Adrenal gland (tissue), 9 donors: ENCODE measurements at regions not wholly inside any gene's neighbourhood (a gene's known extent, or its start where the extent isn't known, plus 50 kb on each side); places are given as distances from the start of the nearest gene placed in this dataset.

Experiments
- DNase-seq, 7 donors: peaks; one replicate each; pipeline ENCODE4 v3.0.0-alpha.2; 2019 to 2020
- H3K27ac ChIP-seq, 5 donors: fragments of 200-600 bp; sonication (generic) in 4 of 5; 1 replicate in 3 of 5; 2 replicates in 2 of 5; pipeline versions ENCODE4 v1.5.1 to v1.8.0; 2016 to 2020; ENCODE audit warnings: mild to moderate bottlenecking in 1 of 5
- H3K27me3 ChIP-seq: fragments of 200-600 bp; 2 replicates; pipeline ENCODE4 v1.8.0; 2021
- H3K36me3 ChIP-seq, 2 donors: fragments of 200-600 bp; replicated peaks in 1 of 2; 1 replicate in 1 of 2; 2 replicates in 1 of 2; pipeline versions ENCODE4 v1.5.1 to v1.8.0; 2018 to 2022
- H3K4me1 ChIP-seq, 2 donors: fragments of 200-600 bp; replicated peaks in 1 of 2; 1 replicate in 1 of 2; 2 replicates in 1 of 2; pipeline versions ENCODE4 v1.5.1 to v1.8.0; 2018 to 2021
- H3K4me3 ChIP-seq, 4 donors: fragments of 200-600 bp; sonication (generic) in 3 of 4; one replicate each; pipeline ENCODE4 v1.5.1; 2016 to 2018
- H3K9me3 ChIP-seq, 3 donors: fragments of 200-600 bp; sonication (generic) in 1 of 3; replicated peaks in 1 of 3; 1 replicate in 2 of 3; 2 replicates in 1 of 3; pipeline versions ENCODE4 v1.5.1 to v1.8.0; 2016 to 2021
- POLR2A ChIP-seq, 2 donors: fragments of 450-650 bp; IDR thresholded peaks; one replicate each; pipeline ENCODE4 v1.6.1; 2017; ENCODE audit warnings: antibody characterized with exemption in 2 of 2, mild to moderate bottlenecking in 2 of 2, moderate library complexity in 1 of 2
- WGBS, 4 donors: extraction: QIAGEN DNeasy Blood & Tissue Kit in 2 of 4; methylation state at CpG; one replicate each; pipeline versions ENCODE4 v1.1.5 to v1.1.7; 2013 to 2017; 5-methylcytosine and 5-hydroxymethylcytosine counted together
- intact Hi-C, 2 donors: fragments of 100-400 bp; cut with DNase I; formaldehyde crosslinking; loops; one replicate each; pipeline versions ENCODE4 v1.14.1 to v1.15.0; 2022 to 2023
- TF ChIP-seq, protein P1 (sequence below), 6 experiments: fragments of 450-650 bp in 4 of 6; fragments of 200-600 bp in 2 of 6; sonication (generic) in 1 of 6; IDR thresholded peaks; 1 replicate in 5 of 6; 2 replicates in 1 of 6; pipeline versions ENCODE4 v1.5.1 to v1.8.0; 2016 to 2021; ENCODE audit warnings: antibody characterized with exemption in 6 of 6, mild to moderate bottlenecking in 2 of 6, moderate library complexity in 1 of 6
- donor health status: healthy with polysubstance abuse.
- donor health status: Bipolar disorder and iron deficiency.
- donor health status: DM: yes; HTN: yes; CAD: no.
- donor health status: DM: no; HTN: no; CAD: no.
- donor health status: DM: no; HTN: no; CAD: no.

GRCh38 chr5:104096451-104096850 lies 533.9 kb upstream of the NUDT12 start:
- Histone ChIP-seq H3K4me1 (no peaks in the 10 kb centered on the region), H3K27ac (no peak overlapping the region), H3K36me3 (no peaks in the 10 kb centered on the region), H3K27me3 (no peaks in the 10 kb centered on the region), H3K9me3 (no peaks in the 10 kb centered on the region), H3K4me3 (no peak overlapping the region)
- intact Hi-C loops = no loop called here
- TF ChIP-seq, protein P1, sequence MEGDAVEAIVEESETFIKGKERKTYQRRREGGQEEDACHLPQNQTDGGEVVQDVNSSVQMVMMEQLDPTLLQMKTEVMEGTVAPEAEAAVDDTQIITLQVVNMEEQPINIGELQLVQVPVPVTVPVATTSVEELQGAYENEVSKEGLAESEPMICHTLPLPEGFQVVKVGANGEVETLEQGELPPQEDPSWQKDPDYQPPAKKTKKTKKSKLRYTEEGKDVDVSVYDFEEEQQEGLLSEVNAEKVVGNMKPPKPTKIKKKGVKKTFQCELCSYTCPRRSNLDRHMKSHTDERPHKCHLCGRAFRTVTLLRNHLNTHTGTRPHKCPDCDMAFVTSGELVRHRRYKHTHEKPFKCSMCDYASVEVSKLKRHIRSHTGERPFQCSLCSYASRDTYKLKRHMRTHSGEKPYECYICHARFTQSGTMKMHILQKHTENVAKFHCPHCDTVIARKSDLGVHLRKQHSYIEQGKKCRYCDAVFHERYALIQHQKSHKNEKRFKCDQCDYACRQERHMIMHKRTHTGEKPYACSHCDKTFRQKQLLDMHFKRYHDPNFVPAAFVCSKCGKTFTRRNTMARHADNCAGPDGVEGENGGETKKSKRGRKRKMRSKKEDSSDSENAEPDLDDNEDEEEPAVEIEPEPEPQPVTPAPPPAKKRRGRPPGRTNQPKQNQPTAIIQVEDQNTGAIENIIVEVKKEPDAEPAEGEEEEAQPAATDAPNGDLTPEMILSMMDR (IDR thresholded peaks at IDR 0.05) = no peak
- TF ChIP-seq POLR2A (IDR thresholded peaks at IDR 0.05) = no peak
- no peak for DNase-seq
- 80 to 86% (median 83%) methylated on average over 5 of the region's 5 CpGs for WGBS, 4 donors

- Histone ChIP-seq H3K9me3 (no peaks in the 10 kb centered on the region), H3K4me1 (no peaks in the 10 kb centered on the region), H3K27ac (no peak overlapping the region), H3K27me3 (no peaks in the 10 kb centered on the region), H3K4me3 (no peak overlapping the region), H3K36me3 (no peaks in the 10 kb centered on the region)
- intact Hi-C loops = no loop called here
- DNase-seq = no peak
- TF ChIP-seq, protein P1 (IDR thresholded peaks at IDR 0.05) = no peak
- TF ChIP-seq POLR2A (IDR thresholded peaks at IDR 0.05) = no peak
- 52 to 69% (median 58%) methylated on average over 2 of the region's 2 CpGs for WGBS, 4 donors
Measured at GRCh38 chr5:104095527-104095926, 532.9 kb upstream of the NUDT12 start.

GRCh38 chr5:104088876-104089778 lies 526.5 kb upstream of the NUDT12 start:
- H3K4me1 ChIP-seq = no peaks in the 10 kb centered on the region
- no peaks in the 10 kb centered on the region for H3K9me3 ChIP-seq
- H3K27me3 ChIP-seq = no peaks in the 10 kb centered on the region
- no peak overlapping the region for H3K27ac ChIP-seq
- no peak for TF ChIP-seq POLR2A (IDR thresholded peaks at IDR 0.05)
- TF ChIP-seq, protein P1 (IDR thresholded peaks at IDR 0.05) = no peak
- DNase-seq = no peak
- no peaks in the 10 kb centered on the region for H3K36me3 ChIP-seq
- H3K4me3 ChIP-seq = no peak overlapping the region
- intact Hi-C loops = no loop called here
- 77 to 84% (median 80%) methylated on average over 10 of the region's 10 CpGs for WGBS, 4 donors

DNA sequence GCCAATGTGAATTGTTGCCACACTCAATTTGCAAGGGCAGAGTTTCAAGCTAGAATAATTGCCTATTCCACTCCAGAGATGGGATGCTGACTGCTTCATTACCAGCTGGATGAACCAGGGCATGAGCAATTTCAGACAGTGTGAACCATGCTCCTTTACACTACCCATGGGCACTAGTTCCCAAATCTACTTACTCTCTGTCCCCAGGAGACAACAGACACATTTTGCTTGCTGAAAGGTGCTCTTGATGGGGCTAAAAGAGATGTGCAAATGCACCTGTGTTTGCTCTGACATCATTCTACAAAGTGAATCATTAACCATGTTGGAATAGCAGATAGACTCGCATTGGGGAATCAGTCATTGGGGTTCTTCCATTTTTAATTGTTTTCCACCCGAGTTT lies 522.3 kb upstream of the NUDT12 start:
- no peak overlapping the region for H3K27ac ChIP-seq
- H3K27me3 ChIP-seq = no peaks in the 10 kb centered on the region
- H3K36me3 ChIP-seq = no peaks in the 10 kb centered on the region
- H3K9me3 ChIP-seq = no peaks in the 10 kb centered on the region
- no peak overlapping the region for H3K4me3 ChIP-seq
- TF ChIP-seq, protein P1 (IDR thresholded peaks at IDR 0.05) = no peak
- no peak for TF ChIP-seq POLR2A (IDR thresholded peaks at IDR 0.05)
- DNase-seq = no peak
- WGBS, 4 donors = 75 to 82% (median 77%) methylated on average over 2 of the region's 2 CpGs
- H3K4me1 ChIP-seq = no peaks in the 10 kb centered on the region
- intact Hi-C loops = no loop called here
